NAMALWA (cell line): ENCODE measurements at regions not wholly inside any gene's neighbourhood (a gene's known extent, or its start where the extent isn't known, plus 50 kb on each side); places are given as distances from the start of the nearest gene placed in this dataset.
"Not testable (repeated sequence)": the region's sequence is repeated elsewhere in the genome, so short reads cannot be mapped to it uniquely, and the experiment has no call there.

Experiments used
- DNase-seq: peaks from one replicate; pipeline ENCODE4 v3.0.0-alpha.2; 2015; ENCODE audit warnings: low spot score

DNA sequence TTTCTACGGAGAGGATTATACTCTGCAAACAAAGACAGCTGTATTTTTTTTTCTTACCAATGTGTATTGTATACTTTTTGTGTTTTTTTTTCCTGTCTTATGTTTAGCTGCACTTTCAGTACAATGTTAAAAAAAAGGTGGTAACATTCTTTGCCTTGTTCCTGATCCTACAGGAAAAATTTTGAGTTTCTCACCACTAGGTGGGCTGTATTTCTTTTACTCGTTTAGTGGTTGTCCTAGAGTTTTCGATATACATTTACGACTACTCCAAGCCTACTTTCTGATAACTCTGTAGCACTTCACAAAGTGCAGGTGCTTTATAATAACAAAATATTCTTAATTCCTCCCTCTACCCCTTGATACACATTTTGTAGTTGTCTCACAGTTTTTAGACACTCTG is 652.2 kb downstream of the UQCRFS1 start:
- no peak for DNase-seq

DNA sequence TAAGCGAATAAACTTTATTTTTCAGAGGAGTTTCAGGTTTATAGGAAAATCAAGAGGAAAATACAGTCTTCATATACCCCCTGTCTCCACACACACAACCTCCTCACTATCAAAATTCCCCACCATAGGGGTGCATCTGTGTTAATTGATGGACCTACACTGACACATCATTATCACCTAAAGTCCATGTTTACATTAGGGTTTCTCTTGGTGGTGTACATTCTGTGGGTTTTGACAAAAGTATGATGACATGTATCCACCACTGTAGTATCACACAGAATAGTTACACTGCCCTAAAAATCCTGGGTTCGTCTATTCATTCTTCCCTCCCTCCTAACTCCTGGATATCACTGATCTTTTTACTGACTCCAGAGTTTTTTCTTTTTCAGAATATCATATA is 654.2 kb downstream of the UQCRFS1 start:
- DNase-seq: no peak

- peak; percentile 55 for DNase-seq
Observed at GRCh38 chr19:28556371-28556770, 656.6 kb downstream of the UQCRFS1 start.

GRCh38 chr19:28555317-28555716 is 657.6 kb downstream of the UQCRFS1 start:
- no peak for DNase-seq

DNA sequence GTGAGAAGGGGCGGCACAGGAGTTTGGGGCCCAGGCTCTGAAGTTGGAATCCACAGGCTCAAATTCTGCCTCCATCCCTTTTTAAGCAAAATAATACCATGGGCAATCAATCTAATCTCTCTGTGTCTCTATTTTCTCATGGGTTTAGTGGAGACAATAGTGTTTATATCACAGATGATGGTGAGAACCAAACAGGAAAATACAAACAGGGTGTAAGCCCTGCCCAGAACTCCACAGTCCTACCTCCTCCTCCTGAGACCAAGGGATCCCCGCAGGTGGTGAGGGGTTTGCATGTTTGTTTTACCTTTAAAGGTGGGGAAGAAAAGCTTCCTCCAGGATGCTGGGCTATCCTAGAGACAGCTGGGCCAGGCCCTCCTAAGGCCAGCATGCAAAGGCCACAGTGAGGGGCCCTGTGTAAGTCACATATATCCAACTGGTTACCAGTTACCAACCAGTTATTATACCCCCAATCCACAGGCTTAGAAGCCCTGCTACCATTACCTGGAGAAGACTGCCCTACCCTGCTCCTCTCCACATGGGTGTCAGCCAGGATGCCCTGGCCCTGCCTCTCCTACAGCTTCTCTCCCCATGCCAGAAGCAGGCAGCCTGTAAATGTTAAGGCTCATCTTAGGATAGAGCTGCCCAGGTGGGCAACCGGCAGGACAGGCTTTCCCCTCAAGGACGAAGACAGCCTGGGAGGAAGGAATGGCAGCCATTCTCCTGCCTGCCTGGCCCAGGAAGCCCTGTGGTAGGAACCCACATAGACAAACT is 658.4 kb downstream of the UQCRFS1 start:
- DNase-seq: no peak

- DNase-seq: no peak
Observed at GRCh38 chr19:28553764-28554163, 659.2 kb downstream of the UQCRFS1 start.

DNA sequence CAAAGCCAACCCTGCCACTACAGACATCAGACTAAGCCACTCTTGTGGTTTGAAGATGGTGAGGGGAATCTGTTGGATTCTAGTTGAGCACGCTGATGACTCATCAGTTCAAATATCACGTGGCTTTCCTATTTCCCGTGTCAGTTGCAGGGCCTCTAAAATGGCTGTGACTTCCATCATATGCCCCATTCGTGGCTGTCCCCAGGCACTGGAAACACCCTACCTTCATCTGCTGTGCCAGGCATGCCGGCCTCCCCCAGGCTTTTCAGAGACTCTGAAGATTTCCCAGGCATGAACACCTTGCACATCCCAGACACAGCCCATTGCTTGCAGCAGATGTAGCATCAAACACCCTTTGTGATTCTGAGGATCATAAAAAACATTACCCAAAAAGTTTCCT is 659.9 kb downstream of the UQCRFS1 start:
- no peak for DNase-seq

GRCh38 chr19:28549680-28550277 is 663.2 kb downstream of the UQCRFS1 start:
- DNase-seq: no peak

- DNase-seq: no peak
Observed at GRCh38 chr19:28546148-28546685, 666.7 kb downstream of the UQCRFS1 start.

- DNase-seq: not testable (repeated sequence)
Observed at GRCh38 chr19:28545397-28545796, 667.6 kb downstream of the UQCRFS1 start.

DNA sequence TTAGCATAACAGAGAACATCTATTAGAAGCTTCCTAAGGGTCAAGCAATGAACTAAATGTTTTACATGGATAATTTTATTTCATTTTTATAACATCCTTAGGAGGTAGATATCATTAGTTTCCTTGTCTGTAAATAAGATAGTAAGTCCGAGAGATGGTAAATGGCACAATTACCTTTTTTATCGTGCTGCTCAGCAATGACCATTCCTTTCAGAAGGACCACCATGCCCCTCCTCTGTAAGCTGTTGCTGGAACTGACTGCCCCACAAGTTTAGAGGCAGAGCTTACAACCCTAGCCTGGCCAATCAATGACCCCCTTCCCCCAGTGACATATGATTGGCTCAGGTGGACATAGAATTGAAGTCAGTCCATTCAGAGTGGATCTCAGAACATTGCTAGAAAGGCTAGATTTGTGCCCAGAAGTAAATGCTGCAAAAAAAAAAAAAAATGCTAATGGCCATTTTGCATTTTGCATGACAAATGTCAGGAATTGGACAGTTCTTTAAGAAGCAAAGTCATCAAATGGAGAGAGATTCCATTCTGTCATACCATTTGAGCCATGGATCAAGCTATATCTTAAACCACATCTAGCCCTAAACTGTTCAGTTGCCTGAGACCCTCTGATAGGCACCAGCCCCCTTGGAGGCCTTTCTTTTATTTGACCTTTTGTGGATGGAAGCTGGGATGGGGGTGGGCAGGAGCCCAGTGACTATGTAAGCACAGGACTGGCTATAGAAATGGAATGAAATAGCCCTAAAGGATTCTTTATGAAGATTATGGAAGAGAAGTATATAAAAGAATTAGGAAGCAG is 668.3 kb downstream of the UQCRFS1 start:
- no peak for DNase-seq

DNA sequence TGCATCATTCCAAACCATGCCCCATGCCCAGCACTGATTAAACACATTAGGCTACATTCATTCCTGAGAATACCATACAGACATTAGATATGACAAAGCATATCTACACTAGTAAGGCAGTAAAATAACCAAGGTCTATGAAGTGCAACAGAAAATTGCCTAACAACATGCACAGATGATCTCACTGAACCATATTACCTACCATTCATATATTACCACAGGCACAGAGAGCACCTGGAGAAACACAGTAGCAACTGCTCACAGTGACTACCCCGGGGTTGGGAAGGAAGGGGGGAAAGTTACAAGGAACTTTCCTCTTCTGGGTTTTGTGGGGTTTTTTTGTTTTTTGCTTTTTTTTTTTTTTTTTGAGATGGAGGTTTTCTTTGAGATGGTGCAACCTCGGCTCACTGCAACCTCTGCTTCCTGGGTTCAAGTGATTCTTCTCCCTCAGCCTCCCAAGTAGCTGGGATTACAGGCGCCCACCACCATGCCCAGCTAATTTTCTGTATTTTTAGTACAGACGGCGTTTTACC is 669.6 kb downstream of the UQCRFS1 start:
- DNase-seq: peak; percentile 73

GRCh38 chr19:28542394-28543243 is 670.3 kb downstream of the UQCRFS1 start:
- DNase-seq: peak; percentile 92

DNA sequence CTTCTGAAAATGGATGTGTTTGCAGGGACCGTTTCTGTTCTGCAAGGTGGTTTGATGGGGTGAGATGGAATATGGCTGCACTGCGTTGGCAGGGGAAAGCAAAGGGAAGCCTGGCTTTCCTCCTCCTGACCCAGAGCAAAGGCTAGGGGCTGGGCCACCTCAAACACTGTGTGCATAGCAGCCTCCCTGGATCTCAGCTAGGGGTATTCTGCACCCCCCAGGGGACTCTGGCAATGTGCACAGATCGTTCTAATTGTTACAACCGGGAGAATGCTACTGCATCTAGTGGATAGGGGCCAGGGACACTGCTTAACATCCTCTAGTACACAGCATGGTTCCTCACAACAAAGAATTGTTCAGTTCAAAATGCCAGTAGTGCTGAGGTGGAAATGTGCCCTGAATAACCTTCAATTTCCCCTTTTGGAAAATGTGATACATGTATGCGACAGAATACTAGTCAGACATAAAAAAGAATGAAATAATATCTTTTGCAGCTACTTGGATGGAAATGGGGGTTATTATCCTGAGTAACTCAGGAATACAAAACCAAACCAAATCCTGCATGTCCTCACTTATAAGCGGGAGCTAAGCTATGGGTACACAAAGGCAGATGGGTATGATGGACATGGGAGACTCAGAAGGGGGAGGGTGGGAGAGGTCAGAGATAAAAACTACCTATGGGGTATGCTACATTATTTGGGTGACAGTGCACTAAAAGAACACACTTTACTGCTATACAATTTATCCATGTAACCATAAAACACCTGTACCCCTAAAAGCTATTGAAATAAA is 671.2 kb downstream of the UQCRFS1 start:
- peak; percentile 22 for DNase-seq

DNA sequence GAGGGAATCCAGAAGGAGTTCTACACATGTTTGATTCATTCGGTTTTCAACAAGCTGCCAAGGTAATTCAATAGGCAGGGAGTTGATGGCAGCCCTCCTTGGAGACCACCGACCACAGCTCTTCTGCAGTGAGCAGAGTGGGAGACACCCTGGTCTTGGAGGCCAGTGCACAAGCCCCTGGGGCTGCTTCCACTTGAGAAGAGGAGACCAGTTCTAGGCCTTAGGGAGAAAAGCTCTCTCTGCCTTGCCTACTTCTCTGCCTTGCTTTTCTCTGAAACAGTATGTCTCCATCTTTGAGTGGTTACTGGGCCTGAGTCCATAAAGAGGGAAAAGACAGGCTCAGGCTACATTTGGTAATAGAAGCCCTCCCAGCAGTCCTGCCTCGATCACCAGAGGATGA is 671.9 kb downstream of the UQCRFS1 start:
- no peak for DNase-seq

GRCh38 chr19:28540385-28540784 is 672.6 kb downstream of the UQCRFS1 start:
- not testable (repeated sequence) for DNase-seq

DNA sequence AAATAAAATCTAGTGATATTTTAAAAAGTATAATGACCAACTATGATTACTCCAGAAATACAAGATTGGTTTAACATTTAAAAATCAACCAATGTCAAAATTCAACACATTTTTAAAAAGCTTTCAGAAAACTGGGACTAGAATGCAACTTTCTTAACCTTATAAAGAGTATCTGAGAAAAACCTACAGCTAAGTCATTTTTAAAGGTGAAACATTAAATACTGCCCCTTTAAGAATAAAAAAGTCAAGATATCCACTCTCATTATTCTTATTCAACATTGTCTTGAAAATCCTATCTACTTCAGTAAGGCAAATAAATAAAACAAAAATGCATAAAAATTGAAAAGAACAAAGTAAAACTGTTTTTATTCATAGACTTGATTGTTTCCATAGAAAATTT is 673.2 kb downstream of the UQCRFS1 start:
- no peak for DNase-seq

- not testable (repeated sequence) for DNase-seq
Observed at GRCh38 chr19:28538579-28538978, 674.4 kb downstream of the UQCRFS1 start.

DNA sequence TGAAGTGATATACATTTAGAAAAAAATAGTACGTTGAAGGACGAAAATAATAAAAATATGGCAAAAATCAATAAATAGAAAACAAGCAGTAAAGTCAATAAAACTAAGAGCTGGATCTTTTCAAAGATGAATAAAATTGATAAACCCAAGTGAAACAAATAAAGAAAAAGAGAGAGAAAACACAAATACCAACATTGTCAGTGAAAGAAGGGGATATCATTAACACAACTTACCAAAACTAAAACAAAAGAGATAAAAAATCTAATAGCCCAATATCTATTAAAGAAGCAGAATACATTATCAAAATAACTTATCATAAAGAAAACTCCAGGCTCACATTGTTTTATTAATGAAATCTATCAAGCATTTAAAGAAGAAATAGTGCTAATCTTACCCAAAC is 675.1 kb downstream of the UQCRFS1 start:
- no peak for DNase-seq

DNA sequence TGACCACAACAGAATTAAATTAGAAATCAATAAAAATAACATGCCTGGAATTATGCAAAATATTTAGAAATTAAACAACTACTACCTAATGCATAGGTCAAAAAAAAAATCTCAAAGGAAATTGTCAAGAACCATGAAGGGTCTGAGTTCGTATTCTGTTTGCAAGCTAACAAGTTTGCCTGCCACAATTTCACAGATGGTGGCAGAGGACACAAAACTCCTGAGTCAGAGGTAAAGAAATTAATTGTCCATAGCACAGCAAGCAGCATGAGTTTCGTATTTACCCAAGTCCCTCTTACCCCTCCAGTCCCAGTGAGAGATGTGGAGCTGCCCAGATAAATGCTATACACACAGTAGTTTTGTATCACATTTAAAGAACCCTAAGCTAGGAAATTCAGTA is 675.9 kb downstream of the UQCRFS1 start:
- no peak for DNase-seq

DNA sequence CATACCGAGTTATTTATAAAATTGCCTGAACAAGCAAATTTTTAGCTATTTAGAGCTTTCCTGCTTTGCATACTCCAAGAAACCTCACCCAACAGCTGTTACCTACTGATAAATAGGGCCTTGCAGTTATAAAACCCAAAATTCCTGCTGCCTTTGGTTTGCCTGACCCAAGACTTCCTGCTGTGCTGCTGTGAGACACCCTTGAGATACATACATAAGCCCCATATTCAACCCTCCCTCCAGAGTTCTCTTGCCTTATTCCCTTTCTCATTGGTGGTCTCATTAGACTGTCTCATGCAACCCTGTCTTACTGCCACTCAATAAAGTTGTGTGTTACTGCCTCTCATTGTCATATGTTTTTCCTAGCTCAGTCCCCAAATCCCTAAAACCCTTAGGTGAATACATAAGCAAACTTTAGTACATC is 677.6 kb downstream of the UQCRFS1 start:
- DNase-seq: peak; percentile 72
